Naive B cell (primary cell): ENCODE measurements at regions not wholly inside any gene's neighbourhood (a gene's known extent, or its start where the extent isn't known, plus 50 kb on each side); places are given as distances from the start of the nearest gene placed in this dataset.

ENCODE experiments used
- ATAC-seq, 2 donors: fragments of 150-1000 bp; cut with Tn5 transposase; 2 replicates each; pipeline ENCODE4 v1.10.0; 2021; ENCODE audit warnings: low read depth in 2 of 2, mild to moderate bottlenecking in 2 of 2, moderate library complexity in 2 of 2
- DNase-seq: peaks from one replicate; pipeline ENCODE4 v3.0.0; 2022
- H3K27ac Mint-ChIP-seq, 6 donors: one replicate each; pipeline ENCODE4 v1.8.0; 2020 to 2022; ENCODE audit warnings: mild to moderate bottlenecking in 6 of 6, mixed read lengths in 6 of 6, moderate library complexity in 5 of 6, inconsistent platforms in 2 of 6
- H3K27me3 Mint-ChIP-seq, 3 donors: one replicate each; pipeline ENCODE4 v1.8.0; 2021 to 2022; ENCODE audit warnings: mixed read lengths in 3 of 3, mild to moderate bottlenecking in 1 of 3
- H3K36me3 Mint-ChIP-seq, 2 donors: one replicate each; pipeline ENCODE4 v1.8.0; 2020 to 2022; ENCODE audit warnings: mixed read lengths in 2 of 2, inconsistent platforms in 1 of 2, mild to moderate bottlenecking in 1 of 2
- H3K4me1 Mint-ChIP-seq, 3 donors: one replicate each; pipeline ENCODE4 v1.8.0; 2020 to 2022; ENCODE audit warnings: mixed read lengths in 3 of 3, inconsistent platforms in 1 of 3, mild to moderate bottlenecking in 1 of 3, moderate library complexity in 1 of 3
- H3K4me3 Mint-ChIP-seq, 8 donors: one replicate each; pipeline ENCODE4 v1.8.0; 2020 to 2022; ENCODE audit warnings: mild to moderate bottlenecking in 8 of 8, mixed read lengths in 8 of 8, moderate library complexity in 8 of 8, inconsistent platforms in 2 of 8
- H3K9me3 Mint-ChIP-seq, 7 donors: one replicate each; pipeline ENCODE4 v1.8.0; 2020 to 2022; ENCODE audit warnings: mixed read lengths in 7 of 7, mild to moderate bottlenecking in 5 of 7, inconsistent platforms in 2 of 7, moderate library complexity in 1 of 7

DNA sequence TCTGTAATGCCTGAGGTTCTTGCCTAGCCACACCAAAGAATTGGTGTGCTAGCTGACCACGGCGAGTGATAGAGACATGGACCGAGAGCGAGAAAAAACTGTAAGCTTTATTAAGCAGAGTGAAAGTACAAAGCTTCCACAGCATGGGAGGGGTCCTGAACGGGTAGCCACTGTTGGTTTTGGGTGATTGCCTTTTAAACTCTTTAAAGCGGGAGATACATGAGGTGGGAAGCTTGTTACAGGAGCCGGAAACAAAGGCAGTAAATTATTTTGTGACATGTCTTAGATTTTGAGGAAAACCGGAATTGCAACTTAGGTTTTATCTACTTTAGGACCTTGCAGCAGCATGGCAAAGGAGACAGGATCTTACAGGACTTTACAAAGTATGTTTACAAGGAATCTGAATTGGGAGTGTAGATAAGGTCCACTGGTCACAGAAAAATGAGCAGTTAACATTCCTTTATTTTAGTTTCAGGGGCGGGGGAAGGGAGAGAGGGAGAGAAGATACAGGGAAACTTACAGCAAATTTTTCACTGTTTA, 252.7 kb upstream of the MBL2 start:
- Mint-ChIP-seq H3K27ac (peak overlapping the region in 3 of 6 donors; percentile 1 to 58 (median 12)), H3K36me3 (no peaks in the 10 kb centered on the region), H3K9me3 (no peaks in the 10 kb centered on the region), H3K4me3 (peak overlapping the region in 7 of 8 donors; percentile 29 to 87 (median 48)), H3K27me3 (no peaks in the 10 kb centered on the region), H3K4me1 (peaks cover 12 to 23% (median 16%) of the 10 kb centered on the region in 3 donors)
- ATAC-seq (no peak), DNase-seq (no peak)

DNA sequence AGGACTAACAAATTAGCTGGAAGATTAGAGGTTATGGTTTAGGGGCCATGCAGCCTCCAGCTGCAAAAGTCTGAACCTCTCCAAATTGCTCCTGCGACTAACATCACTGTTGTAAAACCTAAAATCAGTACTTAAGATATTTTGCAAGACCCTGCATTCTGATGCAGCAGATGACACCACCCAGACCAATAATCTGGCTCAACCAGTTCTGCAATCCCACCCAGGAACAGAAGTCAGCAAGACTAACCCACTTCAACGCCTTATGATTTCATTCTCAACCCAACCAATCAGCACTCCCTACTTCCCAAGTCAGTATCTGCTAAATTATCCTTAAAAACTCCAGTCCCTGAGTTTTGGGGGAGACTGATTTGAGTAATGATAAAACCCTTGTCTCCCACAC, 250.8 kb upstream of the MBL2 start:
- Mint-ChIP-seq H3K4me1 (peaks cover 6 to 16% (median 9%) of the 10 kb centered on the region in 3 donors), H3K27me3 (no peaks in the 10 kb centered on the region), H3K36me3 (no peaks in the 10 kb centered on the region), H3K27ac (peak overlapping the region in 1 of 6 donors; percentile 58), H3K4me3 (no peak overlapping the region), H3K9me3 (no peaks in the 10 kb centered on the region)
- ATAC-seq (no peak), DNase-seq (no peak)

DNA sequence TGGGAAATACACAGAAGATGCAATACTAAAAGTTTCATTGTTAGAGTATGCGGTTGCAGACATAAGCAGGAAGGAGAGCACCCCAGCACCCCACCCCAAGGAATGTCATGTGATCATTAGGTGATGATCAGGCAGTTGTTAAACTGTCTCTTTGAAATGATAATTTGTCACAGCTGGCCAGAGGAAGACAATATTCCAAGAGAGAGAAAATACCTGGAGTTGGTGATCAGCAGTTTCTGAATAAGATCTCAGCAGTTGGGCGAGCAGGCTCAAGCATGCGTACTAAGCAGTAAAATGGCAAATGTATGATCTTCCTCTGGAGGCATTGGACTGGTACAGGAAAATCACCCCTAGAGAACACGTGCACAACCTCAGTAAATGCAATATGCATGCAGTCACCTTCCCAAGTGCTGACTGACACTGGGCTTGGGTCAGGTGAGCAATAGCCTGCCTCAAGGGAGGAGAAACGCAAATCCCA, 250.1 kb upstream of the MBL2 start:
- no peaks in the 10 kb centered on the region for H3K27me3 Mint-ChIP-seq
- H3K36me3 Mint-ChIP-seq = no peaks in the 10 kb centered on the region
- DNase-seq = no peak
- no peaks in the 10 kb centered on the region for H3K9me3 Mint-ChIP-seq
- H3K27ac Mint-ChIP-seq = no peak overlapping the region
- peaks cover 6 to 16% (median 9%) of the 10 kb centered on the region in 3 donors for H3K4me1 Mint-ChIP-seq
- no peak overlapping the region for H3K4me3 Mint-ChIP-seq
- no peak for ATAC-seq

DNA sequence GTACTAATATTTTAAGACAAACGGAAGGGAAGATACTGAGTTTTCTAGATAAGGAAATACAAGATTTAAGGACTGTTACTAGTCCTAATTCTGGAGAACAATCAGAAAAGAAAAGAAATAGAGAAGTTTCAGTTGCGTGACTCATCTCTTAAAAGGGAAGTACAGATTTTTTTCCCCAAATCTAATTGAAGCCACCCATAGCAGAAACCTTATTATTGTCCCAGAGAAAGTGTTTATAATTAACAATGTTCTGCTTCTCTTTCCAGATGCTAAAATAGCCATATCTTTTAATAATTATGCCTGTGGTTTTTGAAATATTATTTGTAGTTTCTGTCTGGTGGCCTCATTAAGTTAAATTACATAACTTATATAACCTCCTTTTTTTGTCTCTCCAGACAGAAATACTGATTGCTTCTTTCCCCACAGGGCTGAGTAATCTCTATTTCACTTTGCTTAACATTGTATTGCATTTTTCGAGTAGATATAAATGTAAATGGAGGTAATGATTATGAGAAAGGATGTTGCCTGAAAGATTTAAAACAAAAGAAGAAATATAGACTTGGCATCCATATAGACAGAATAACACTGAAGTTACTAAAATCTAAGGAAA, 240.7 kb upstream of the MBL2 start:
- Mint-ChIP-seq H3K36me3 (no peaks in the 10 kb centered on the region), H3K27me3 (no peaks in the 10 kb centered on the region), H3K4me3 (no peak overlapping the region), H3K27ac (no peak overlapping the region), H3K9me3 (no peaks in the 10 kb centered on the region), H3K4me1 (no peaks in the 10 kb centered on the region)
- DNase-seq (no peak), ATAC-seq (no peak)

DNA sequence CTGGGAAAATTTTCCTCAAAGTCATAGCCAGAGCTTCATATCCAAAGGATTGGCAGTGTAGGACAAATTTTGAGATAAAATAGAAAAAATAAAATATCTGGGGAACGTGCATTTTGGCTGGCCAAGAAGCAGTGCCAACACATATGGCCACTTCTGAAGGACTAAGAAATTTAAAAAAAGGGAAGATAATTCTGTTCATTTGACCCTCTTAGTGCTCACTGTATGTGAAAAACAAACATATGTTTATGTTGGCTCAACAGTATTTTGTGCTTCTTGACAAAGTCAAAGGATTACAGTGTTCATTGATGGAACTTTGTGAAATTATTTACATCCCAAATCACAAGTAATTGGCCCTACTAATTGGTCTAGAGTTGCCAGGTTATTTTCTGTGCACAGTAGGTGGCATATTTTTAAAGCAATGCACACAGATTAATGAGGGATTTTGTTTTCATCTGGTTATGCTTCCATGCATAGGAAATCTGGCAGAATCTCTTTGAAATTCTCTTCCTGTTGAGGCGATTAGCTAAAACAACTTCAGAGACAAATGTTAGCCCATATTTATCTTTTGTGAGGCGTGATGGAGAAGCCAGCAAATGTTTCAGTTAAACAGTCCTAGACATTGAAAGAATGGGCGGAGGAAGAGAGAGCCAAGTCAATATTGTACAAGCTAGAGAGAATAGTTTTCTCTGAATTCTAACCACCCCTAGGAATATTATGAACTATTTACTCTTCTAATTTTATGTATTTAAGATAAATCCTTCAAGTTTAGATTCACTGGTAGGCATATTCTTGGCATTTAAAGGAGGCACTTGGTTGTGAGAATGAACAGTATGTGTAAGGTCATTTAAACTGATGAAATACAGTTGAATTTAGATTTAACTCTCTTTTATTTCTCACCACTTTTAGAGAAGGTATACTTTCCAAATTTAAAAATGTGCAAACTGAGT, 237.7 kb upstream of the MBL2 start:
- Mint-ChIP-seq H3K27ac (no peak overlapping the region), H3K9me3 (no peaks in the 10 kb centered on the region), H3K4me3 (no peak overlapping the region), H3K27me3 (no peaks in the 10 kb centered on the region), H3K36me3 (no peaks in the 10 kb centered on the region), H3K4me1 (no peaks in the 10 kb centered on the region)
- DNase-seq (no peak), ATAC-seq (no peak)

DNA sequence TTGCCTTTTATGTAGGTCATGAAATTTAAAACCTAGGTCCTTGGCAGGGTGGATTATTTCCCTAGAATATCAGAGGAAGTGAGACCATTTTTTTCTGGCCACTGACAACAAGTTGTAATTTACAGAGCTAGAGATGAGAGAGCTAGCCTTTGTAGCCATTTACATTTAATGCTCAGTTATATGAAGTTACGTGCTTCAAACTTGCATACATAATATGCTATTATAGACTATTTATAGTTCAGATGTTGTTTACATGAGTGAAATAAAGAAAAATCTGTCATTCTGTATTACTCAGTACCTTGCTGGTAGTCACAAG, 234.9 kb upstream of the MBL2 start:
- no peak overlapping the region for H3K27ac Mint-ChIP-seq
- no peaks in the 10 kb centered on the region for H3K27me3 Mint-ChIP-seq
- no peak overlapping the region for H3K4me3 Mint-ChIP-seq
- H3K4me1 Mint-ChIP-seq = no peaks in the 10 kb centered on the region
- DNase-seq (no peak), ATAC-seq (no peak)
- H3K36me3 Mint-ChIP-seq = no peaks in the 10 kb centered on the region
- H3K9me3 Mint-ChIP-seq = no peaks in the 10 kb centered on the region

DNA sequence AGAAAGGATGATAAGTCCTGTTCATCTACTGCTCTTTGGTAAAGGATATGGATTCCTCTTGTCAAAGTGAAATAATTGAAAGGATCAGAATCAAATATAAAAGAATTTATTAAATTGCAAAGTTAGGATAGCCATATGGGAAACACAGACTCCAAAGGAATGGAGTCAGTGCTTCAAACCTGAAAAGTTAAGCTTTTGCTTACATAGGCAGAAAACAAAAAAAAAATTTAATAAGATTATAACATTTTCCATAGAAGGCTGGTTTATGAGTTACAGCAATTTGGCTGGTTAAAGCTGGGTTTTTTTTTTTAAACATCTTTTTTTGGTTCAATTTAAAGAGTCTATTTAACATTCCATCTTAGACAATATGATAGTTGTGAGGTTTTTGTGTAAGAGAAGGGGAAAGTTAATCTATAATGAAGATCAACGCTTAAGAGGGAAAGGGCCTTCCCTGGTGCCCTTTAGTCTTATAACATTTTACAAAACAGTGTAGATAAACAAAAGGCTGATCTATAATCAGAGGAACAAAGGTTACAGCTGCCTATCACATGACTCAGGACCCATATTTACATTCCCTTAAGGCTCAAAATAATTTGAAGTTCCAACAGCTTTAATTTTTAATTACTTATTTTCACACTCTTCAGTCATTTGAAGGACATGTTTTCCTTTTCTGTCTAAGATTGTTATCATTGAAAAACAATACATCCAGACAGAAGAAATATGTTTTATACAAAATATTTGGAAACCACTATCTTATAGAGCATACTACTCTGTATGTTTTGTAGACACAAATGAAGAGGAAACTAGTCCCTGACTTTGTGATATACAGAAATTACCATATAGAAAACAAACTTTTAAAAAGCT, 234.3 kb upstream of the MBL2 start:
- H3K4me3 Mint-ChIP-seq = no peak overlapping the region
- DNase-seq = no peak

DNA sequence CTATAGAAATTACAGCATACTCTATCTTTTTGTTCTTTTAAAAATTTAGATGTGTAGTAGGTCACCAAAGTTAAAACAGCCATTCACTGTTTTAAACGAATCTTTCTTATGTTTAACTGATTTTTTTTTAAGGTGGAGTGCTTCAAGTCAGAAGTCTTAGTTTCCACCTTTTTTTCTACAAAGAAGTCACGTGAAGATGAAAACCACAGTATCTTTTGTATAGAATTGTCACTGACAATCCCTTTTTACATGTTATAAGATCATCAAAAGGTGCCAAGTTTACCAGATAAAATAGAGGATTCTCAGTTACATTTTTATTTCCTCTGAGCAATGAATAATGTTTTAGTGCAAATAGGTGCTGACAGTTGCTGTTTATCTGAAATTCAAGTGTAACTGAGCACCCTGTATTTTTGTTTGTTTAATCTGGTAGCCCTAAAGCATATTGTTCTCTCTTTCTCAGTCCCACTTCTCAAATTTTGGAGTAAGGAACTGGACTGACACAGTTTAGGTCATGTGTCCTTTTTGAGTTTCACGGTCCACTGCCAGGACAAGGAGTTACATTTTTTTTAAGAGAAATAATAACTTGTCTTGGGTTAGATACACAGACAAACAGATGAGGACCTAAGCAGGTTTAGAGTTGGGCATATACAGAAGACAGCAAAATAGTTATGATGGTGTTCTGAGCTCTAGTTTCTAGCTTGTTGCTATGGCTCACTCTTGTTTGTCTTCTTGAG, 233.2 kb upstream of the MBL2 start:
- Mint-ChIP-seq H3K4me1 (no peaks in the 10 kb centered on the region), H3K4me3 (no peak overlapping the region), H3K9me3 (no peaks in the 10 kb centered on the region), H3K27me3 (no peaks in the 10 kb centered on the region), H3K27ac (no peak overlapping the region), H3K36me3 (no peaks in the 10 kb centered on the region)
- ATAC-seq (no peak), DNase-seq (no peak)

More for the DNA sequence above, 234.3 kb upstream of the MBL2 start:
- Mint-ChIP-seq H3K4me1 (no peaks in the 10 kb centered on the region), H3K27me3 (no peaks in the 10 kb centered on the region), H3K9me3 (no peaks in the 10 kb centered on the region), H3K27ac (no peak overlapping the region), H3K36me3 (no peaks in the 10 kb centered on the region)
- no peak for ATAC-seq

DNA sequence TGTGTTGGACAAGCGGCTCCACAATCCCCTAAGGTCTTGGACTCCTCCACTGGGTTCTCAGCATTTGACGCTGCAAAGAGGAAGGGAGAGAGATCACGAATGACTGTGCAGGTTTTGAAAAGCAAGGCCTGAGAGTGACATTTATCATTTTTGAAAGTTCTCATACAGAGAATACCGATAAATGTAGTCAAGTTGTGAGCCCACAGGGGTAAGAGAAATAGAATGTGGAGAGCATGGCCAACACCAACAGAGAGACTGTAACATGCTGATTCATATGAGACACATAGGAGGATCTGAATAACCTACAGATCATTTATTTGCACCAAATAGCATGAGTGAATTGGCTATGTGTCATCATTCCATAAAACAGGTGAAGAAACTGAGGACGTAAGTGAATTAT, 230.5 kb upstream of the MBL2 start:
- no peaks in the 10 kb centered on the region for H3K36me3 Mint-ChIP-seq
- H3K27me3 Mint-ChIP-seq = no peaks in the 10 kb centered on the region
- peaks cover 0 to 1% (median 0%) of the 10 kb centered on the region in 7 donors for H3K9me3 Mint-ChIP-seq
- H3K4me1 Mint-ChIP-seq = no peaks in the 10 kb centered on the region
- no peak overlapping the region for H3K4me3 Mint-ChIP-seq
- ATAC-seq = no peak
- no peak for DNase-seq
- no peak overlapping the region for H3K27ac Mint-ChIP-seq

DNA sequence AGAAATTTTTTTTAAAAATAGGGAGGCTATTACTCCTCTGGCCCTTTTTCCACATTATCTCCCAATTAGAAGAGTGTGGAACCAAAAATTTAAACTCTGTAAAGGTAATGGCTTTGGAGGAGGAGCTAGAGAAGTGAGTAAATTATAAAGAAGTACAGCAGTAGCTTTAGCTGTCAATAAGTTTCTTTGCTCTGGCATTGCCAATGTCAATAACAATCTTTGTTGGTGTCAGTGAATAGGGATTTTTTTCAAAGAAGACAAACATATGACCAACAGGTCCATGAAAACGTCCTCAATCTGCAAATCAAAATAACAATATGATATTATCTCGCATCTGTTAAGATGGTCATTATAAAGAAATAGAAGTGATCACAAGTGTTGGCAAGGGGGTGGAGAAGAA, 227.1 kb upstream of the MBL2 start:
- Mint-ChIP-seq H3K9me3 (peaks cover 0 to 2% (median 0%) of the 10 kb centered on the region in 7 donors), H3K36me3 (no peaks in the 10 kb centered on the region), H3K27me3 (no peaks in the 10 kb centered on the region), H3K4me1 (no peaks in the 10 kb centered on the region), H3K4me3 (no peak overlapping the region), H3K27ac (no peak overlapping the region)
- DNase-seq (no peak), ATAC-seq (no peak)

DNA sequence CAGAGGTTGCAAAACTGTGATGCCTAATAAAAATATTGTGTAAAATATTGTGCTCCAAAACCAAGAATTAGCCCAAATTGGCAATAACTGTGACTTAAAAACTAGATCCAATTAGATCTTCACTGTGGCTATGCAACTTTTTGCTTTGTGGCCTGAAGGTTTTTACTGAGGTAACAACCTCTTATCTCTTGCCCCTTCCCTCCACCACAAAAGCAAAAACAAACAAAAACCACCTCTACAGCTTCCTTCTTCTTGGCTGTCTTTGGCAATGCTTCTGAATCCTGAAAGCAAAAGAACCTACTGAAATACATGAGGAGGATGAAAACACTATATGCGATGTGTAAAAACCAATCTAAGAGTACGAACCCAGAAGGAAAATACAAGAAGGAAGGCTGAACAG, 226.7 kb upstream of the MBL2 start:
- H3K4me3 Mint-ChIP-seq = no peak overlapping the region
- H3K4me1 Mint-ChIP-seq = no peaks in the 10 kb centered on the region
- no peaks in the 10 kb centered on the region for H3K36me3 Mint-ChIP-seq
- ATAC-seq = no peak
- H3K27me3 Mint-ChIP-seq = no peaks in the 10 kb centered on the region
- DNase-seq = no peak
- H3K27ac Mint-ChIP-seq = no peak overlapping the region
- H3K9me3 Mint-ChIP-seq = peaks cover 0 to 2% (median 0%) of the 10 kb centered on the region in 7 donors

DNA sequence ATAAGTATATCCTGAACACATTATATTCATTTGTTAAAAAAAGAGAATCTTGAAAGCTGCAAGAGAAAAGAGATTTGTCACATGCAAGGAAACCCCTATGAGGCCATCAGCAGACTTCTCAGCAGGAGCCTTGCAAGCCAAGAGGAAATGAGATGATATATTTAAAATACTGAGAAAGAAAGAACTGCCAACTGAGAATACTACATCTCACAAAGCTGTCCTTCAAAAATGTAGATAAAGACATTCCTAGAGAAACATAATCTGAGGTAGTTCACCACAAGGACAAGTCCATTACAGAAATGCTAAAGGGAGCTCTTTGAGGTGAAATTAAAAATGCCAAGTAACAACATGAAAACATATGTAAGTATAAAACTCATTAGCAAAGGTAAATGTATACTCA, 224.4 kb upstream of the MBL2 start:
- Mint-ChIP-seq H3K36me3 (no peaks in the 10 kb centered on the region), H3K4me3 (no peak overlapping the region), H3K4me1 (no peaks in the 10 kb centered on the region), H3K27me3 (no peaks in the 10 kb centered on the region), H3K27ac (no peak overlapping the region), H3K9me3 (peaks cover 0 to 2% (median 0%) of the 10 kb centered on the region in 7 donors)
- ATAC-seq = no peak
- no peak for DNase-seq

DNA sequence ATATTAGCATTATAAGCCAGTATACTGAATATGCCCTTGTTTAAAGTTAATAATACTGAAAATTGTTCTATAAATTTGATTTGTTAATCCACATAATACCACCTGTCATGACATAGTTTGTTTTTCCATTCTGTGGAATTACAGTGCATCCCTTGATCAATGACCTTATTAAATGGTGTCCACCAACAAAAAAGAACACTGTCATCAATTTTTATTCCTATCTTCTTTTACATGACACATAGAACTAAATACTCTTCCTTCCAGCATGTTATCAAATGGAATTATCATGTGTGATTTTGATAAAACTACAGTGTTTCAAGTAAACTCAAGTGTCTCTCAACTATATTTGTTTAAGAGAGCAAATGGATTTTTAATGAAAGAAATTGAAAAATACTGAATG, 221.8 kb upstream of the MBL2 start:
- H3K9me3 Mint-ChIP-seq = peaks cover 0 to 2% (median 0%) of the 10 kb centered on the region in 7 donors
- H3K4me3 Mint-ChIP-seq = no peak overlapping the region
- no peak overlapping the region for H3K27ac Mint-ChIP-seq
- ATAC-seq (no peak), DNase-seq (no peak)
- H3K4me1 Mint-ChIP-seq = no peaks in the 10 kb centered on the region
- H3K27me3 Mint-ChIP-seq = no peaks in the 10 kb centered on the region
- H3K36me3 Mint-ChIP-seq = no peaks in the 10 kb centered on the region
